ENCODE measurements at regions not wholly inside any gene's neighbourhood (a gene's known extent, or its start where the extent isn't known, plus 50 kb on each side); places are given as distances from the start of the nearest gene placed in this dataset.

DNA sequence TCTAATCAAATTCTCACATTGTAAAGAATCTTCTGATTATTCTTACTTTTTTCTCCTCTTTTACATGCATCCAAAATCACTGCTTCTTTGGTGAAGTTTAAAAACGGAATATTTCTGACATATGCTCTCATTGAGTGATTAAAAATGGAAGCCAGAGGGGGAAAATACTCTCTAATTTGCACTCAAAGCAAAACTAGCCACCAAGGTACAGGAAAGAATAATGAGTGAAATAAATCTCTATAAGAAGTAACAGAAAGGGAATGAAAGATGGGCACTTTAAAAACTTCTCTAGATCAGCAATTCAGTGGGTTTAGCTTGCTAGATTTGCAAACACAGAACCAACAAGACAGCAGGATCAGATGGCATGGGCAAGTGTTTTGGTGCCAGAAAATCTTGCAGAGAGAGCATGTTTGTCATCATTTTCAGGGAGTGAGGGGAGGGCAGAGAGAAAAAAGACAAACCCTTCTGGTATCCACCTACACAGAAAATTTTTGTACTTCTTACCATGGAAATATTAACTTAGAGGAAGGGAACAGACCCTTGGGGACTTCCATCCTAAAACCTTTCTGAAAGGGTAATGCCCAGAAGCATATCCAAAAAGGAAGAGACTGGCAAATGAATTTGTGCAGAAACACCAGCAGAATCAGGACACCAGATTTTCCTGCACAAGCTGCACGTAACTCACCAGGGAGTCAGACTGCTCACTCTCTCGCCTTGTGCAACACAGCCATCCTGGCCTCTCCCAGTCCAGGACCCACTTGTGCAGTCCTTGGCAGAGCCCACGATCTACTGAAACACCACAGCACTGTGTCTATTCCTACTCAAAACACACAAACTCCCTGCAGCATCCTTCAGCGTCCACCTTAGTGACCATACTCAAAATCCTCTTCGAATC lies 270.2 kb upstream of the PRDM1 start (continued):
- TF ChIP-seq ZNF24 (tag by site-specific recombination; IDR thresholded peaks at IDR 0.05) = no peak
- no peak for TF ChIP-seq ZNF654 (tag by site-specific recombination; IDR thresholded peaks at IDR 0.05; ENCODE audit: low read depth)
- TF ChIP-seq, protein P1, sequence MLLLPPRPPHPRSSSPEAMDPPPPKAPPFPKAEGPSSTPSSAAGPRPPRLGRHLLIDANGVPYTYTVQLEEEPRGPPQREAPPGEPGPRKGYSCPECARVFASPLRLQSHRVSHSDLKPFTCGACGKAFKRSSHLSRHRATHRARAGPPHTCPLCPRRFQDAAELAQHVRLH (tag by site-specific recombination; IDR thresholded peaks at IDR 0.05) = no peak
- TF ChIP-seq ZNF324 (tag by site-specific recombination; IDR thresholded peaks at IDR 0.05) = no peak
- no peak for TF ChIP-seq EGR2 (tag by site-specific recombination; IDR thresholded peaks at IDR 0.05; ENCODE audit: low read depth)
- no peak for TF ChIP-seq ZNF555 (tag by site-specific recombination; conservative IDR thresholded peaks at IDR 0.05)
- no peak for TF ChIP-seq ZNF169 (tag by site-specific recombination; IDR thresholded peaks at IDR 0.05)
- TF ChIP-seq ZNF214 (tag by site-specific recombination; IDR thresholded peaks at IDR 0.05; ENCODE audit: borderline replicate concordance) = no peak

DNA sequence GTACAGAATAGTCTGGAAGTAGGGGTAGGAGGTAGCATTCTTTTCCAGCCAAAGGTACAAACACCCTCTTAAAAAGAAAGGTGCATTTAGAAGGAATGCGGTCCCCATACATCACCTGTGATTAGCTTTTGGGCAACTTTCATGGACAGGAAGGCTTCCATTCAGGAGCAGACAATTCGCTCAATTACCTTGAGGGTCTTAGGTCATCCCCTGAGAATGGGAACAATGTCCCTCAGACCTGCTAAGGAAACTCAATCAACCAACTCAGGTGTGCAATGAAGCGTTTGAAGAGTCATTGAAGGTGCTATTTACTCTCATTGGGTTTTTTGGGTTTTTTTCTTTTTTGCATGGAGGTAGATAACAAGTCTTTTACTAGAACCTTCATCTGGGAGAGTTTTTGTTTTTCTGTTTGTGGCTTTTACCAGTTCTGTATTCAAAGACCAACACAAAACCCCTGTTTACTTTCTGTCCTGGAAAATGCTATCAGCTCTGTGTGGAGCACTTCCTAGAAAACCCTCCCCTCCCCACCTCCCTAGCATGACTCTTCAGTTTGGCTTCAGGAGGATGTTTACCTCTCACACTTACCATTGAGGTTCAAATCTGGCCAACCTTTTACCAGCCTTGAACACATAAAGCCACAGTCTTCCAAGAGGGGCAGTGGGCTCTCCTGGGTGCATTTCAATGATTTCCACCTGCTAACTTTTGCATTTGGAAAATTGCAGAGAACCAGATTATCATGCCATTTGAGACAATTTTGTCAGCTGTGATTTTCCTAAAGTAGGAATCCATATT lies 271.2 kb upstream of the PRDM1 start:
- Histone ChIP-seq H3K27ac (ENCODE audit: extremely low read depth, low read depth, low read length) (no peak overlapping the region), H3K36me3 (ENCODE audit: control insufficient read depth in 2 of 2, insufficient read depth in 1 of 2, low read length in 2 of 2) (no peaks in the 10 kb centered on the region), H3K4me3 (ENCODE audit: low read depth, low read length) (no peak overlapping the region), H3K9me3 (ENCODE audit: control insufficient read depth, insufficient read depth, low read depth, low read length) (no peaks in the 10 kb centered on the region), H3K4me1 (ENCODE audit: control insufficient read depth, insufficient read depth, low read length) (no peaks in the 10 kb centered on the region)
- TF ChIP-seq MYNN (tag by site-specific recombination; IDR thresholded peaks at IDR 0.05; ENCODE audit: borderline replicate concordance) = no peak
- TF ChIP-seq ZFHX2 (tag by site-specific recombination; conservative IDR thresholded peaks at IDR 0.05) = no peak
- POLR2A ChIA-PET = no interaction called here
- CTCF ChIA-PET = interaction anchor here (0.6 kb wide), 1 partner anchor 174 kb away, joined by 3 read pairs; no protein-coding TSS in a partner anchor

DNA sequence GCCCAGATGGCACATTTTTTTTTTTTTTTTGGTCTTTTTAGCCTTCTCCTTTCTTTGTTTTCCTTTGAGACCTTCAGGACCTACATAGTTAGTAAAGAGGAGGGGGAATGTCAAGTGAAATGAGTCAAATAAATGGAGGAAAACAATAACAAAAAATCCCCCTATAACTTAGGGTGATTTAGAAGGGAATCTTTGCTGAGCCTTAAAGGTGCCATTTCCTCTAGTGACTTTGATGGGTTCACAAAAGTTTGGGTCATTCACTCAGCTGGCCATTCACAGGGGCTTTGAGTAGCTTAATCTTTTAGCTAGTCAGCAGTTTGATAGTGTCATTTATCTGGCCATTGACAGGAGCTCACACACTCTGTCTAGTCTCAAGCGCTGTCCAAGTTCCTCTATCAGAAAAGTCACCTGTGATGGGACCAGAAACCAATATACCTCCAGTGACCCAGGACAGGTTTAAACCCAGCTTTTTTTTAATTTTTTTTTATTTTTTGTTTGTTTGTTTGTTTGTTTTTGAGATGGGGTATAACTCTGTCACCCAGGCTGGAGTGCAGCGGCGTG lies 275.1 kb upstream of the PRDM1 start:
- Histone ChIP-seq H3K4me3 (ENCODE audit: low read depth, low read length) (no peak overlapping the region), H3K27ac (ENCODE audit: extremely low read depth, low read depth, low read length) (no peak overlapping the region), H3K4me1 (ENCODE audit: control insufficient read depth, insufficient read depth, low read length) (no peaks in the 10 kb centered on the region), H3K36me3 (ENCODE audit: control insufficient read depth in 2 of 2, insufficient read depth in 1 of 2, low read length in 2 of 2) (no peaks in the 10 kb centered on the region), H3K9me3 (ENCODE audit: control insufficient read depth, insufficient read depth, low read depth, low read length) (no peaks in the 10 kb centered on the region)
- CTCF ChIA-PET = interaction anchor here (0.6 to 1.3 kb wide), 2 partner anchors 68 to 379 kb away, joined by 3 to 5 read pairs; no protein-coding TSS in a partner anchor
- POLR2A ChIA-PET = no interaction called here
- TF ChIP-seq, protein P2, sequence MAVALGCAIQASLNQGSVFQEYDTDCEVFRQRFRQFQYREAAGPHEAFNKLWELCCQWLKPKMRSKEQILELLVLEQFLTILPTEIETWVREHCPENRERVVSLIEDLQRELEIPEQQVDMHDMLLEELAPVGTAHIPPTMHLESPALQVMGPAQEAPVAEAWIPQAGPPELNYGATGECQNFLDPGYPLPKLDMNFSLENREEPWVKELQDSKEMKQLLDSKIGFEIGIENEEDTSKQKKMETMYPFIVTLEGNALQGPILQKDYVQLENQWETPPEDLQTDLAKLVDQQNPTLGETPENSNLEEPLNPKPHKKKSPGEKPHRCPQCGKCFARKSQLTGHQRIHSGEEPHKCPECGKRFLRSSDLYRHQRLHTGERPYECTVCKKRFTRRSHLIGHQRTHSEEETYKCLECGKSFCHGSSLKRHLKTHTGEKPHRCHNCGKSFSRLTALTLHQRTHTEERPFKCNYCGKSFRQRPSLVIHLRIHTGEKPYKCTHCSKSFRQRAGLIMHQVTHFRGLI (tag by site-specific recombination; IDR thresholded peaks at IDR 0.05) = no peak
- TF ChIP-seq ZFHX2 (tag by site-specific recombination; conservative IDR thresholded peaks at IDR 0.05) = no peak
- TF ChIP-seq, protein P3, sequence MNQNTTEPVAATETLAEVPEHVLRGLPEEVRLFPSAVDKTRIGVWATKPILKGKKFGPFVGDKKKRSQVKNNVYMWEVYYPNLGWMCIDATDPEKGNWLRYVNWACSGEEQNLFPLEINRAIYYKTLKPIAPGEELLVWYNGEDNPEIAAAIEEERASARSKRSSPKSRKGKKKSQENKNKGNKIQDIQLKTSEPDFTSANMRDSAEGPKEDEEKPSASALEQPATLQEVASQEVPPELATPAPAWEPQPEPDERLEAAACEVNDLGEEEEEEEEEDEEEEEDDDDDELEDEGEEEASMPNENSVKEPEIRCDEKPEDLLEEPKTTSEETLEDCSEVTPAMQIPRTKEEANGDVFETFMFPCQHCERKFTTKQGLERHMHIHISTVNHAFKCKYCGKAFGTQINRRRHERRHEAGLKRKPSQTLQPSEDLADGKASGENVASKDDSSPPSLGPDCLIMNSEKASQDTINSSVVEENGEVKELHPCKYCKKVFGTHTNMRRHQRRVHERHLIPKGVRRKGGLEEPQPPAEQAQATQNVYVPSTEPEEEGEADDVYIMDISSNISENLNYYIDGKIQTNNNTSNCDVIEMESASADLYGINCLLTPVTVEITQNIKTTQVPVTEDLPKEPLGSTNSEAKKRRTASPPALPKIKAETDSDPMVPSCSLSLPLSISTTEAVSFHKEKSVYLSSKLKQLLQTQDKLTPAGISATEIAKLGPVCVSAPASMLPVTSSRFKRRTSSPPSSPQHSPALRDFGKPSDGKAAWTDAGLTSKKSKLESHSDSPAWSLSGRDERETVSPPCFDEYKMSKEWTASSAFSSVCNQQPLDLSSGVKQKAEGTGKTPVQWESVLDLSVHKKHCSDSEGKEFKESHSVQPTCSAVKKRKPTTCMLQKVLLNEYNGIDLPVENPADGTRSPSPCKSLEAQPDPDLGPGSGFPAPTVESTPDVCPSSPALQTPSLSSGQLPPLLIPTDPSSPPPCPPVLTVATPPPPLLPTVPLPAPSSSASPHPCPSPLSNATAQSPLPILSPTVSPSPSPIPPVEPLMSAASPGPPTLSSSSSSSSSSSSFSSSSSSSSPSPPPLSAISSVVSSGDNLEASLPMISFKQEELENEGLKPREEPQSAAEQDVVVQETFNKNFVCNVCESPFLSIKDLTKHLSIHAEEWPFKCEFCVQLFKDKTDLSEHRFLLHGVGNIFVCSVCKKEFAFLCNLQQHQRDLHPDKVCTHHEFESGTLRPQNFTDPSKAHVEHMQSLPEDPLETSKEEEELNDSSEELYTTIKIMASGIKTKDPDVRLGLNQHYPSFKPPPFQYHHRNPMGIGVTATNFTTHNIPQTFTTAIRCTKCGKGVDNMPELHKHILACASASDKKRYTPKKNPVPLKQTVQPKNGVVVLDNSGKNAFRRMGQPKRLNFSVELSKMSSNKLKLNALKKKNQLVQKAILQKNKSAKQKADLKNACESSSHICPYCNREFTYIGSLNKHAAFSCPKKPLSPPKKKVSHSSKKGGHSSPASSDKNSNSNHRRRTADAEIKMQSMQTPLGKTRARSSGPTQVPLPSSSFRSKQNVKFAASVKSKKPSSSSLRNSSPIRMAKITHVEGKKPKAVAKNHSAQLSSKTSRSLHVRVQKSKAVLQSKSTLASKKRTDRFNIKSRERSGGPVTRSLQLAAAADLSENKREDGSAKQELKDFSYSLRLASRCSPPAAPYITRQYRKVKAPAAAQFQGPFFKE (tag by site-specific recombination; IDR thresholded peaks at IDR 0.05; ENCODE audit: borderline replicate concordance) = no peak
- TF ChIP-seq MEIS1 (CRISPR knock-in tag; IDR thresholded peaks at IDR 0.05; ENCODE audit: borderline replicate concordance) = no peak
- TF ChIP-seq ZNF354C (tag by site-specific recombination; IDR thresholded peaks at IDR 0.05; ENCODE audit: borderline replicate concordance, low read depth) = no peak
- no peak for TF ChIP-seq IKZF3 (tag by site-specific recombination; IDR thresholded peaks at IDR 0.05)
- TF ChIP-seq ZBTB1 (tag by site-specific recombination; IDR thresholded peaks at IDR 0.05) = no peak
- no peak for TF ChIP-seq ZBTB17 (tag by site-specific recombination; IDR thresholded peaks at IDR 0.05)
- TF ChIP-seq ZFP41 (tag by site-specific recombination; IDR thresholded peaks at IDR 0.05; ENCODE audit: borderline replicate concordance) = no peak
